ENCODE measurements at regions not wholly inside any gene's neighbourhood (a gene's known extent, or its start where the extent isn't known, plus 50 kb on each side); places are given as distances from the start of the nearest gene placed in this dataset.

DNA sequence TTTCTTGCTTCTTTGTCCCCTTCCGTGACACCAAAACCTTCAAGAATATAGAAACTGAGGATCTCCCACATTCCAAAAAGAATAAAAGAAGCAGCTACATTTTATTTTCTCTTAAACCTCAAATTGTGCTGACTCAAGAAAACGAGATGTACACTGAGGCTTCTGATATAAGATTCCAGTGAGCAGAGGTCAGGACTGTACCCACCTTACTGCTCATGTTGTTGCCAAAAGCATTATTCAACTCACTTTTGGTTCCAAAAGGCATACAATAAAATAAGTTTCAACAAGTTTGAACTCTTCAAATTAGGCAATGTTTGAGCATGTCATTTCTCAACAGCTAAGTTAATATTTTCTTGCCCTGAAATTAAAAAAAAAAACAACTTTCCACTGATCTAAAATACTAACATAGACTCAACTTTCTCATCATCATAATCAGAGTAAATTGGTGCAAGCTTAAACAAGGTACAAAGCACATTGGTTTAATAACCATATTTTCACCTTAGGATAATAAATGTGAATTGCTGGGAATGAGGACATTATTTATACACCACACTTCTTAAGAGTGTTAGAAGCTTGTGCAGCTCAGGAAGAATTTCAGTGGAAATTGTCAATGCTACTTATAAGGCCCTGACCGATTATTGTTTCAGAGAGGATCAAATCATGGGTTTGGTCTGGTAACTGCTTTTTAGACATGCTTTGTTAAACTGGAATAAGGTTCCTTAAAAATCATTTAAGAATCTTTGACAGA lies 629.0 kb upstream of the IGFBP3 start:
- Histone ChIP-seq H3K36me3 (ENCODE audit: insufficient read depth, low read length) (no peaks in the 10 kb centered on the region), H4K20me1 (ENCODE audit: insufficient read depth, low read length) (no peaks in the 10 kb centered on the region), H3K4me1 (ENCODE audit: insufficient read depth, low read length, poor library complexity, severe bottlenecking) (no peaks in the 10 kb centered on the region), H3K79me2 (ENCODE audit: insufficient read depth, low read depth, low read length) (no peaks in the 10 kb centered on the region), H3K9me3 (ENCODE audit: low read length) (no peaks in the 10 kb centered on the region), H3K27ac (ENCODE audit: low read depth, low read length, poor library complexity, severe bottlenecking) (no peak overlapping the region), H3K4me2 (ENCODE audit: low read length) (no peak overlapping the region), H3K9me2 (ENCODE audit: insufficient read depth, low read length) (no peaks in the 10 kb centered on the region), H2AFZ (ENCODE audit: low read length) (no peak overlapping the region), H3K4me3 (ENCODE audit: low read depth, low read length, poor library complexity, severe bottlenecking) (no peak overlapping the region)
- intact Hi-C loops (cut with micrococcal nuclease; ENCODE audit: unreplicated experiment) = no loop called here
- DNase-seq (ENCODE audit: low spot score) = no peak
- CTCF ChIA-PET (ENCODE audit: unreplicated experiment) = interaction anchor here (1.1 kb wide), 1 partner anchor 9 kb away, joined by 3 read pairs; no protein-coding TSS in a partner anchor
- BruUV-seq (replicated peaks) = no TSS peak
- POLR2A ChIA-PET = interaction anchor here (0.6 to 0.7 kb wide), 3 partner anchors 18 to 262 kb away, joined by 3 read pairs; no protein-coding TSS in a partner anchor
- TF ChIP-seq, protein P1, sequence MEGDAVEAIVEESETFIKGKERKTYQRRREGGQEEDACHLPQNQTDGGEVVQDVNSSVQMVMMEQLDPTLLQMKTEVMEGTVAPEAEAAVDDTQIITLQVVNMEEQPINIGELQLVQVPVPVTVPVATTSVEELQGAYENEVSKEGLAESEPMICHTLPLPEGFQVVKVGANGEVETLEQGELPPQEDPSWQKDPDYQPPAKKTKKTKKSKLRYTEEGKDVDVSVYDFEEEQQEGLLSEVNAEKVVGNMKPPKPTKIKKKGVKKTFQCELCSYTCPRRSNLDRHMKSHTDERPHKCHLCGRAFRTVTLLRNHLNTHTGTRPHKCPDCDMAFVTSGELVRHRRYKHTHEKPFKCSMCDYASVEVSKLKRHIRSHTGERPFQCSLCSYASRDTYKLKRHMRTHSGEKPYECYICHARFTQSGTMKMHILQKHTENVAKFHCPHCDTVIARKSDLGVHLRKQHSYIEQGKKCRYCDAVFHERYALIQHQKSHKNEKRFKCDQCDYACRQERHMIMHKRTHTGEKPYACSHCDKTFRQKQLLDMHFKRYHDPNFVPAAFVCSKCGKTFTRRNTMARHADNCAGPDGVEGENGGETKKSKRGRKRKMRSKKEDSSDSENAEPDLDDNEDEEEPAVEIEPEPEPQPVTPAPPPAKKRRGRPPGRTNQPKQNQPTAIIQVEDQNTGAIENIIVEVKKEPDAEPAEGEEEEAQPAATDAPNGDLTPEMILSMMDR (conservative IDR thresholded peaks at IDR 0.05; ENCODE audit: low read length) = no peak
- no peak for TF ChIP-seq EZH2phosphoT487 (IDR thresholded peaks at IDR 0.05; ENCODE audit: borderline replicate concordance, low read depth, low read length)

DNA sequence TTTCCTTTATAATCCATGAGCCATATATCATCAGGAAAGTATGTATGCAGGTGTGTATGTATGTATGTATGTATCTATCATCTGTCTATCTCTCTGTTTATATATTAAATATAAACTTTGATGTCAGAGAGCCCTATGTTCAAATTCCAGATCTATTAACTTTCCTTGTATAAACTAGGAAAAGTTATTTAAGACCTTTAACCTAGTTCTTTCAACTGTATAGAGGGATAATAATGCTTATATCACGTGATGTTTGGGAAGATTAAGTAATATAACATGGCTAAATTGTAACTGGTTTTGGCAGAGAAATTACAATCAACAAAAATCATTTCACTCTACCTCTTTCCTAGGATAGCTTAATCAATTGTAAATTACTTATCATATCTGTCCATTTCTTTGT lies 628.3 kb upstream of the IGFBP3 start:
- intact Hi-C loops (cut with micrococcal nuclease; ENCODE audit: unreplicated experiment) = no loop called here
- Histone ChIP-seq H3K4me2 (ENCODE audit: low read length) (no peak overlapping the region), H3K36me3 (ENCODE audit: insufficient read depth, low read length) (no peaks in the 10 kb centered on the region), H3K4me1 (ENCODE audit: insufficient read depth, low read length, poor library complexity, severe bottlenecking) (no peaks in the 10 kb centered on the region), H3K4me3 (ENCODE audit: low read depth, low read length, poor library complexity, severe bottlenecking) (no peak overlapping the region), H3K9me3 (ENCODE audit: low read length) (no peaks in the 10 kb centered on the region), H4K20me1 (ENCODE audit: insufficient read depth, low read length) (no peaks in the 10 kb centered on the region), H3K79me2 (ENCODE audit: insufficient read depth, low read depth, low read length) (no peaks in the 10 kb centered on the region), H2AFZ (ENCODE audit: low read length) (no peak overlapping the region), H3K9me2 (ENCODE audit: insufficient read depth, low read length) (no peaks in the 10 kb centered on the region), H3K27ac (ENCODE audit: low read depth, low read length, poor library complexity, severe bottlenecking) (no peak overlapping the region)
- no TSS peak for BruUV-seq (replicated peaks)
- no peak for DNase-seq (ENCODE audit: low spot score)
- POLR2A ChIA-PET = no interaction called here
- TF ChIP-seq EZH2phosphoT487 (IDR thresholded peaks at IDR 0.05; ENCODE audit: borderline replicate concordance, low read depth, low read length) = no peak
- TF ChIP-seq, protein P1 (conservative IDR thresholded peaks at IDR 0.05; ENCODE audit: low read length) = no peak
- CTCF ChIA-PET (ENCODE audit: unreplicated experiment) = no interaction called here

DNA sequence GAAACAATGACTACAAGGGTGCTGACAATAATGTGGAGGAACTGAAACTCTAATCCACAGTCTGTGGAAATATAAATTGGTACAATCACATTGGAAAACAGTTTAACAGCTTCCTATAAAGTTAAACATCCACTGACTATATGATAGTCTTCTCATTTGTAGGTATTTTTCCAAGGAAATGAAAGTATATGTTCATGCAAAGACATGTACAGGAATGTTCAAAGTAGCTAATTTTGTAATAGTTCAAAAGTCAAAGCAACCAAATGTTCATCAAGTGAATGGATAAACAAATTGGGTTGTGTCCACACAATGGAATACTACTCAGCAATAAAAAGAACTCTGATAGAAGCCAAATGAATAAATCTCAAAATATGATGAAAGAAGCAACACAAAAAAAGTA lies 626.0 kb upstream of the IGFBP3 start:
- DNase-seq (ENCODE audit: low spot score) = no peak
- Histone ChIP-seq H3K36me3 (ENCODE audit: insufficient read depth, low read length) (no peaks in the 10 kb centered on the region), H3K4me3 (ENCODE audit: low read depth, low read length, poor library complexity, severe bottlenecking) (no peak overlapping the region), H3K4me2 (ENCODE audit: low read length) (no peak overlapping the region), H4K20me1 (ENCODE audit: insufficient read depth, low read length) (no peaks in the 10 kb centered on the region), H2AFZ (ENCODE audit: low read length) (no peak overlapping the region), H3K79me2 (ENCODE audit: insufficient read depth, low read depth, low read length) (no peaks in the 10 kb centered on the region), H3K27ac (ENCODE audit: low read depth, low read length, poor library complexity, severe bottlenecking) (no peak overlapping the region), H3K4me1 (ENCODE audit: insufficient read depth, low read length, poor library complexity, severe bottlenecking) (no peaks in the 10 kb centered on the region), H3K9me2 (ENCODE audit: insufficient read depth, low read length) (no peaks in the 10 kb centered on the region), H3K9me3 (ENCODE audit: low read length) (no peaks in the 10 kb centered on the region)
- intact Hi-C loops (cut with micrococcal nuclease; ENCODE audit: unreplicated experiment) = no loop called here
- CTCF ChIA-PET (ENCODE audit: unreplicated experiment) = no interaction called here
- BruUV-seq (replicated peaks) = no TSS peak
- TF ChIP-seq, protein P1 (conservative IDR thresholded peaks at IDR 0.05; ENCODE audit: low read length) = no peak
- TF ChIP-seq EZH2phosphoT487 (IDR thresholded peaks at IDR 0.05; ENCODE audit: borderline replicate concordance, low read depth, low read length) = no peak
- POLR2A ChIA-PET = no interaction called here
